NCI-H1417 (cell line): ENCODE measurements at regions not wholly inside any gene's neighbourhood (a gene's known extent, or its start where the extent isn't known, plus 50 kb on each side); places are given as distances from the start of the nearest gene placed in this dataset.
"Not testable (repeated sequence)": the region's sequence is repeated elsewhere in the genome, so short reads cannot be mapped to it uniquely, and the experiment has no call there.

Experiments
- DNase-seq, 3 experiments: peaks; one replicate each; lab custom pipeline; 2025; lab: John Stamatoyannopoulos, UW

GRCh38 chr15:58295637-58296215 is 136.1 kb upstream of the LIPC start:
- no peak for DNase-seq

- DNase-seq: no peak
These were observed 135.5 kb upstream of the LIPC start for GRCh38 chr15:58296276-58296675.

GRCh38 chr15:58297639-58298038 is 134.2 kb upstream of the LIPC start:
- no peak for DNase-seq

GRCh38 chr15:58298879-58299850 is 132.6 kb upstream of the LIPC start:
- no peak for DNase-seq

- DNase-seq: no peak
These were observed 129.0 kb upstream of the LIPC start for GRCh38 chr15:58302832-58303231.

GRCh38 chr15:58303236-58303635 is 128.6 kb upstream of the LIPC start:
- DNase-seq: no peak

GRCh38 chr15:58306591-58307312 is 125.0 kb upstream of the LIPC start:
- DNase-seq: peak in 2 of 3 experiments; percentile 51 to 76

- peak in 2 of 3 experiments; percentile 51 to 77 for DNase-seq
These were observed 124.4 kb upstream of the LIPC start for GRCh38 chr15:58307313-58307961.

GRCh38 chr15:58308742-58309355 is 122.9 kb upstream of the LIPC start:
- no peak for DNase-seq

GRCh38 chr15:58309963-58310928 is 121.5 kb upstream of the LIPC start:
- no peak for DNase-seq

- no peak for DNase-seq
These were observed 120.2 kb upstream of the LIPC start for GRCh38 chr15:58311556-58311955.

- DNase-seq: no peak
These were observed 119.8 kb upstream of the LIPC start for GRCh38 chr15:58312031-58312430.

GRCh38 chr15:58313304-58313703 is 118.5 kb upstream of the LIPC start:
- no peak for DNase-seq

GRCh38 chr15:58313810-58314592 is 117.8 kb upstream of the LIPC start:
- DNase-seq: no peak

- peak in 1 of 3 experiments; percentile 26 for DNase-seq
These were observed 117.1 kb upstream of the LIPC start for GRCh38 chr15:58314593-58315216.

GRCh38 chr15:58318517-58318916 is 113.3 kb upstream of the LIPC start:
- DNase-seq: no peak

GRCh38 chr15:58321034-58321433 is 110.8 kb upstream of the LIPC start:
- no peak for DNase-seq

- no peak for DNase-seq
These were observed 109.5 kb upstream of the LIPC start for GRCh38 chr15:58322253-58322652.

GRCh38 chr15:58323321-58323720 is 108.5 kb upstream of the LIPC start:
- not testable (repeated sequence) for DNase-seq
